MM.1S (cell line): ENCODE measurements at regions not wholly inside any gene's neighbourhood (a gene's known extent, or its start where the extent isn't known, plus 50 kb on each side); places are given as distances from the start of the nearest gene placed in this dataset.

Experiments
- DNase-seq: peaks from one replicate; pipeline ENCODE4 v3.0.0-alpha.2; 2015
- H2AFZ ChIP-seq: fragments of 300-600 bp; sonication (generic); 2 replicates; pipeline ENCODE4 v1.6.0; 2016; ENCODE audit warnings: antibody characterized with exemption, low read length
- H3F3A ChIP-seq: fragments of 300-600 bp; sonication (generic); 2 replicates; pipeline ENCODE4 v1.6.1; 2016; ENCODE audit warnings: mild to moderate bottlenecking, antibody characterized with exemption, low read length, moderate library complexity, mixed read lengths; ENCODE audit not compliant: insufficient read depth
- H3K27ac ChIP-seq: fragments of 300-600 bp; sonication (generic); 2 replicates; pipeline ENCODE4 v1.5.1; 2016; ENCODE audit warnings: mild to moderate bottlenecking, low read length
- H3K27me3 ChIP-seq: fragments of 300-600 bp; sonication (generic); replicated peaks from 2 replicates; pipeline ENCODE4 v1.6.0; 2016; ENCODE audit warnings: low read length; ENCODE audit not compliant: insufficient read depth
- H3K36me3 ChIP-seq: fragments of 300-600 bp; sonication (generic); replicated peaks from 2 replicates; pipeline ENCODE4 v1.6.1; 2016; ENCODE audit warnings: mild to moderate bottlenecking, low read length, mixed read lengths; ENCODE audit not compliant: insufficient read depth
- H3K4me1 ChIP-seq: fragments of 300-600 bp; sonication (generic); 2 replicates; pipeline ENCODE4 v1.6.1; 2016; ENCODE audit warnings: low read length, mixed read lengths
- H3K4me2 ChIP-seq: fragments of 300-600 bp; sonication (generic); 2 replicates; pipeline ENCODE4 v1.6.0; 2016; ENCODE audit warnings: low read depth, low read length
- H3K4me3 ChIP-seq: fragments of 300-600 bp; sonication (generic); 2 replicates; pipeline ENCODE4 v1.5.1; 2016; ENCODE audit warnings: low read length, mixed read lengths
- H3K79me2 ChIP-seq: fragments of 300-600 bp; sonication (generic); 2 replicates; pipeline ENCODE4 v1.6.1; 2016; ENCODE audit warnings: mixed run types, low read length, mixed read lengths
- H3K9ac ChIP-seq: fragments of 300-600 bp; sonication (generic); 2 replicates; pipeline ENCODE4 v1.6.1; 2016; ENCODE audit warnings: low read length, mixed read lengths
- H3K9me2 ChIP-seq: fragments of 300-600 bp; sonication (generic); replicated peaks from 2 replicates; pipeline ENCODE4 v1.6.1; 2016; ENCODE audit warnings: mild to moderate bottlenecking, low read length, mixed read lengths; ENCODE audit not compliant: insufficient read depth
- H3K9me3 ChIP-seq: fragments of 300-600 bp; sonication (generic); replicated peaks from 2 replicates; pipeline ENCODE4 v1.6.1; 2016; ENCODE audit warnings: mild to moderate bottlenecking, low read length, mixed read lengths; ENCODE audit not compliant: insufficient read depth
- H4K20me1 ChIP-seq: fragments of 300-600 bp; sonication (generic); 2 replicates; pipeline ENCODE4 v1.6.1; 2016; ENCODE audit warnings: mild to moderate bottlenecking, low read length, moderate library complexity, mixed read lengths; ENCODE audit not compliant: insufficient read depth
- CTCF ChIP-seq: fragments of 300-600 bp; sonication (generic); IDR thresholded peaks from 2 replicates; pipeline ENCODE4 v1.5.1; 2016; ENCODE audit warnings: antibody characterized with exemption, low read length, mixed read lengths
- EZH2 ChIP-seq: fragments of 300-600 bp; sonication (generic); optimal IDR thresholded peaks from 2 replicates; pipeline ENCODE3; 2017; ENCODE audit warnings: low read depth, mild to moderate bottlenecking, antibody characterized with exemption, low read length, mixed read lengths
- EZH2phosphoT487 ChIP-seq: fragments of 300-600 bp; sonication (generic); IDR thresholded peaks from 2 replicates; pipeline ENCODE4 v1.6.1; 2018; ENCODE audit warnings: antibody characterized with exemption, low read length

GRCh38 chr10:2957785-2958184 lies 109.6 kb upstream of the PFKP start:
- no peaks in the 10 kb centered on the region for H3K9me2 ChIP-seq
- no peak for TF ChIP-seq EZH2phosphoT487
- TF ChIP-seq CTCF, result no peak
- TF ChIP-seq EZH2, result no peak
- H3K9ac ChIP-seq, result no peak overlapping the region

GRCh38 chr10:2955064-2955463 lies 112.3 kb upstream of the PFKP start:
- no peaks in the 10 kb centered on the region for H3K4me1 ChIP-seq
- H3K9me3 ChIP-seq, result no peaks in the 10 kb centered on the region

More at GRCh38 chr10:2957785-2958184, 109.6 kb upstream of the PFKP start:
- no peaks in the 10 kb centered on the region for H3K4me1 ChIP-seq
- DNase-seq, result no peak
- H4K20me1 ChIP-seq, result no peaks in the 10 kb centered on the region
- no peaks in the 10 kb centered on the region for H3K27me3 ChIP-seq
- no peaks in the 10 kb centered on the region for H3K9me3 ChIP-seq
- H3K4me2 ChIP-seq, result no peak overlapping the region
- H3F3A ChIP-seq, result no peaks in the 10 kb centered on the region
- H3K36me3 ChIP-seq, result no peaks in the 10 kb centered on the region
- no peaks in the 10 kb centered on the region for H3K79me2 ChIP-seq
- no peak overlapping the region for H3K27ac ChIP-seq
- no peak overlapping the region for H2AFZ ChIP-seq
- H3K4me3 ChIP-seq, result no peak overlapping the region

GRCh38 chr10:2953495-2953894 lies 113.9 kb upstream of the PFKP start:
- Histone ChIP-seq H3K4me1 (no peaks in the 10 kb centered on the region), H3K27me3 (no peaks in the 10 kb centered on the region), H3K9ac (no peak overlapping the region), H3K9me3 (no peaks in the 10 kb centered on the region), H3K9me2 (no peaks in the 10 kb centered on the region), H3F3A (no peaks in the 10 kb centered on the region), H4K20me1 (no peaks in the 10 kb centered on the region), H3K36me3 (no peaks in the 10 kb centered on the region), H3K4me3 (no peak overlapping the region), H3K79me2 (no peaks in the 10 kb centered on the region), H3K4me2 (no peak overlapping the region), H2AFZ (no peak overlapping the region), H3K27ac (no peak overlapping the region)
- no peak for DNase-seq
- TF ChIP-seq EZH2 (no peak), EZH2phosphoT487 (no peak), CTCF (no peak)

More at GRCh38 chr10:2955064-2955463, 112.3 kb upstream of the PFKP start:
- Histone ChIP-seq H3K4me2 (no peak overlapping the region), H3K27ac (no peak overlapping the region), H3K9me2 (no peaks in the 10 kb centered on the region), H3K36me3 (no peaks in the 10 kb centered on the region), H3K27me3 (no peaks in the 10 kb centered on the region), H3K4me3 (no peak overlapping the region), H3K79me2 (no peaks in the 10 kb centered on the region), H3K9ac (no peak overlapping the region), H3F3A (no peaks in the 10 kb centered on the region), H2AFZ (no peak overlapping the region), H4K20me1 (no peaks in the 10 kb centered on the region)
- no peak for DNase-seq
- TF ChIP-seq EZH2phosphoT487 (no peak), EZH2 (no peak), CTCF (no peak)
